ENCODE measurements at regions not wholly inside any gene's neighbourhood (a gene's known extent, or its start where the extent isn't known, plus 50 kb on each side); places are given as distances from the start of the nearest gene placed in this dataset.
A peak's percentile ranks its signal among the peaks of the same experiment; 100 is the strongest.

GRCh38 chr3:99023590-99024192 lies 122.2 kb upstream of the DCBLD2 start:
- no peak overlapping the region for H3K4me3 ChIP-seq (ENCODE audit: low read length)
- H3K4me2 ChIP-seq (ENCODE audit: low read length) = no peak overlapping the region
- H3K27me3 ChIP-seq (ENCODE audit: insufficient read depth, low read depth, low read length) = no peaks in the 10 kb centered on the region
- H3K27ac ChIP-seq (ENCODE audit: low read length) = no peak overlapping the region
- no peaks in the 10 kb centered on the region for H3K79me2 ChIP-seq (replicated peaks; ENCODE audit: insufficient read depth, low read length)
- no peak overlapping the region for H2AFZ ChIP-seq (ENCODE audit: low read depth, low read length)
- H4K20me1 ChIP-seq (ENCODE audit: insufficient read depth) = no peaks in the 10 kb centered on the region
- H3K9me2 ChIP-seq (ENCODE audit: insufficient read depth, low read length) = no peaks in the 10 kb centered on the region
- TF ChIP-seq POLR2AphosphoS5 (IDR thresholded peaks at IDR 0.05) (no peak), RAD21 (conservative IDR thresholded peaks at IDR 0.05) (peak; percentile 79), CTCF (IDR thresholded peaks at IDR 0.05; ENCODE audit: poor library complexity, severe bottlenecking) (peak; percentile 69), EZH2 (IDR thresholded peaks at IDR 0.05; ENCODE audit: borderline replicate concordance, insufficient read depth, low read length, poor library complexity, severe bottlenecking) (no peak), MXI1 (conservative IDR thresholded peaks at IDR 0.05; ENCODE audit: poor library complexity, severe bottlenecking) (no peak), SMC3 (conservative IDR thresholded peaks at IDR 0.05; ENCODE audit: poor library complexity) (peak; percentile 84)
- TF ChIP-seq, protein P1, sequence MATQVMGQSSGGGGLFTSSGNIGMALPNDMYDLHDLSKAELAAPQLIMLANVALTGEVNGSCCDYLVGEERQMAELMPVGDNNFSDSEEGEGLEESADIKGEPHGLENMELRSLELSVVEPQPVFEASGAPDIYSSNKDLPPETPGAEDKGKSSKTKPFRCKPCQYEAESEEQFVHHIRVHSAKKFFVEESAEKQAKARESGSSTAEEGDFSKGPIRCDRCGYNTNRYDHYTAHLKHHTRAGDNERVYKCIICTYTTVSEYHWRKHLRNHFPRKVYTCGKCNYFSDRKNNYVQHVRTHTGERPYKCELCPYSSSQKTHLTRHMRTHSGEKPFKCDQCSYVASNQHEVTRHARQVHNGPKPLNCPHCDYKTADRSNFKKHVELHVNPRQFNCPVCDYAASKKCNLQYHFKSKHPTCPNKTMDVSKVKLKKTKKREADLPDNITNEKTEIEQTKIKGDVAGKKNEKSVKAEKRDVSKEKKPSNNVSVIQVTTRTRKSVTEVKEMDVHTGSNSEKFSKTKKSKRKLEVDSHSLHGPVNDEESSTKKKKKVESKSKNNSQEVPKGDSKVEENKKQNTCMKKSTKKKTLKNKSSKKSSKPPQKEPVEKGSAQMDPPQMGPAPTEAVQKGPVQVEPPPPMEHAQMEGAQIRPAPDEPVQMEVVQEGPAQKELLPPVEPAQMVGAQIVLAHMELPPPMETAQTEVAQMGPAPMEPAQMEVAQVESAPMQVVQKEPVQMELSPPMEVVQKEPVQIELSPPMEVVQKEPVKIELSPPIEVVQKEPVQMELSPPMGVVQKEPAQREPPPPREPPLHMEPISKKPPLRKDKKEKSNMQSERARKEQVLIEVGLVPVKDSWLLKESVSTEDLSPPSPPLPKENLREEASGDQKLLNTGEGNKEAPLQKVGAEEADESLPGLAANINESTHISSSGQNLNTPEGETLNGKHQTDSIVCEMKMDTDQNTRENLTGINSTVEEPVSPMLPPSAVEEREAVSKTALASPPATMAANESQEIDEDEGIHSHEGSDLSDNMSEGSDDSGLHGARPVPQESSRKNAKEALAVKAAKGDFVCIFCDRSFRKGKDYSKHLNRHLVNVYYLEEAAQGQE (IDR thresholded peaks at IDR 0.05; ENCODE audit: borderline replicate concordance) = no peak
- H3K9me3 ChIP-seq (ENCODE audit: low read length) = no peaks in the 10 kb centered on the region
- H3K36me3 ChIP-seq (ENCODE audit: insufficient read depth, low read length) = no peaks in the 10 kb centered on the region
- H3K9ac ChIP-seq (ENCODE audit: low read length) = no peak overlapping the region
- no peaks in the 10 kb centered on the region for H3F3A ChIP-seq (ENCODE audit: insufficient read depth, low read length, poor library complexity, severe bottlenecking)

DNA sequence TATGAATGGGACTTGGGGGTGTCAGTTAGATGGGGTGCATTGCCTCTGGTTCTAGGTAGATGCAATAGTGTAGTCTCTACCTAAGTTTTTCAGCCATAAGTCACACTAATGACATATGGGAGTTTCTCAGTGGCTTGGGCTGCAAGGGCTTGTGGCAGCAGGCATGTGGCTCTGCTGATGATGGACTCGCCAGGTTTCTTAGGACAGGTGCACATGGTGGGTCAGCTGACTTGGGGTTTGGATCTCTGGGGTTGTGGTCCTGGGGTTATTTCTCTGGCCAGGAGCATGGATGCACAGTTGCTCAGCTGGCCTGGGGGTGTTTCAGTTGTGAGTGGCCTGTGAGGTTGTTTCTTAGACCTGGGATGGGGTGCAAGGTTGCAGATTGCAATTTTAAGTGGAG lies 120.0 kb upstream of the DCBLD2 start:
- Histone ChIP-seq H3K27me3 (ENCODE audit: insufficient read depth, low read depth, low read length) (no peaks in the 10 kb centered on the region), H3K4me3 (ENCODE audit: low read length) (no peak overlapping the region), H3K79me2 (replicated peaks; ENCODE audit: insufficient read depth, low read length) (no peaks in the 10 kb centered on the region), H3K9ac (ENCODE audit: low read length) (no peak overlapping the region), H2AFZ (ENCODE audit: low read depth, low read length) (no peak overlapping the region), H3K9me3 (ENCODE audit: low read length) (no peaks in the 10 kb centered on the region), H4K20me1 (ENCODE audit: insufficient read depth) (no peaks in the 10 kb centered on the region), H3K9me2 (ENCODE audit: insufficient read depth, low read length) (no peaks in the 10 kb centered on the region), H3F3A (ENCODE audit: insufficient read depth, low read length, poor library complexity, severe bottlenecking) (no peaks in the 10 kb centered on the region), H3K27ac (ENCODE audit: low read length) (no peak overlapping the region), H3K36me3 (ENCODE audit: insufficient read depth, low read length) (no peaks in the 10 kb centered on the region), H3K4me2 (ENCODE audit: low read length) (no peak overlapping the region)
- TF ChIP-seq RAD21 (conservative IDR thresholded peaks at IDR 0.05) (no peak), POLR2AphosphoS5 (IDR thresholded peaks at IDR 0.05) (no peak), TAF1 (IDR thresholded peaks at IDR 0.05; ENCODE audit: low read depth) (no peak), EP300 (conservative IDR thresholded peaks at IDR 0.05; ENCODE audit: poor library complexity, severe bottlenecking) (no peak), SMC3 (conservative IDR thresholded peaks at IDR 0.05; ENCODE audit: poor library complexity) (no peak), MXI1 (conservative IDR thresholded peaks at IDR 0.05; ENCODE audit: poor library complexity, severe bottlenecking) (no peak), CTCF (IDR thresholded peaks at IDR 0.05; ENCODE audit: poor library complexity, severe bottlenecking) (no peak), EZH2 (IDR thresholded peaks at IDR 0.05; ENCODE audit: borderline replicate concordance, insufficient read depth, low read length, poor library complexity, severe bottlenecking) (no peak)
- TF ChIP-seq, protein P1 (IDR thresholded peaks at IDR 0.05; ENCODE audit: borderline replicate concordance) = no peak

Measured in neural cell (in vitro differentiated cells).